C4-2B (cell line): ENCODE measurements at regions not wholly inside any gene's neighbourhood (a gene's known extent, or its start where the extent isn't known, plus 50 kb on each side); places are given as distances from the start of the nearest gene placed in this dataset.

ENCODE experiments used
- H3K27ac ChIP-seq: fragments of 450-650 bp; 2 replicates; pipeline ENCODE4 v1.5.1; 2017
- CTCF ChIP-seq: fragments of 450-650 bp; conservative IDR thresholded peaks from 2 replicates; pipeline ENCODE4 v1.5.1; 2017; ENCODE audit warnings: mild to moderate bottlenecking
- ZFX ChIP-seq: fragments of 450-650 bp; IDR thresholded peaks from 2 replicates; pipeline ENCODE4 v1.6.1; 2017

GRCh38 chr5:111983459-111983858 lies 226.5 kb upstream of the NREP start:
- no peak overlapping the region for H3K27ac ChIP-seq
- TF ChIP-seq CTCF (no peak), ZFX (no peak)

GRCh38 chr5:111977436-111977829 lies 220.4 kb upstream of the NREP start:
- H3K27ac ChIP-seq = no peak overlapping the region
- TF ChIP-seq CTCF (no peak), ZFX (no peak)

GRCh38 chr5:111976705-111977435 lies 219.9 kb upstream of the NREP start:
- TF ChIP-seq ZFX (no peak), CTCF (no peak)
- no peak overlapping the region for H3K27ac ChIP-seq

- no peak overlapping the region for H3K27ac ChIP-seq
- TF ChIP-seq ZFX (no peak), CTCF (no peak)
Observed at GRCh38 chr5:111975133-111975532, 218.1 kb upstream of the NREP start.

- no peak for TF ChIP-seq ZFX
- TF ChIP-seq CTCF = no peak
- no peak overlapping the region for H3K27ac ChIP-seq
Observed at GRCh38 chr5:111973961-111974360, 217.0 kb upstream of the NREP start.

- TF ChIP-seq CTCF (no peak), ZFX (no peak)
- H3K27ac ChIP-seq = no peak overlapping the region
Observed at GRCh38 chr5:111972548-111972947, 215.6 kb upstream of the NREP start.

GRCh38 chr5:111972080-111972479 lies 215.1 kb upstream of the NREP start:
- no peak overlapping the region for H3K27ac ChIP-seq
- TF ChIP-seq CTCF (no peak), ZFX (no peak)
